ENCODE measurements at regions not wholly inside any gene's neighbourhood (a gene's known extent, or its start where the extent isn't known, plus 50 kb on each side); places are given as distances from the start of the nearest gene placed in this dataset.

GRCh38 chr3:43207628-43208085 lies 78.7 kb upstream of the SNRK start:
- DNase-seq (ENCODE audit: low read depth in 2 of 2), result no peak

- DNase-seq (ENCODE audit: low read depth in 2 of 2), result no peak
These were observed 79.7 kb upstream of the SNRK start for GRCh38 chr3:43206632-43207031.

GRCh38 chr3:43206105-43206504 lies 80.2 kb upstream of the SNRK start:
- no peak for DNase-seq (ENCODE audit: low read depth in 2 of 2)

- DNase-seq (ENCODE audit: low read depth in 2 of 2), result no peak
These were observed 83.3 kb upstream of the SNRK start for GRCh38 chr3:43203022-43203421.

GRCh38 chr3:43201581-43201980 lies 84.8 kb upstream of the SNRK start:
- DNase-seq (ENCODE audit: low read depth in 2 of 2), result no peak

GRCh38 chr3:43199645-43200306 lies 86.6 kb upstream of the SNRK start:
- no peak for DNase-seq (ENCODE audit: low read depth in 2 of 2)

- no peak for DNase-seq (ENCODE audit: low read depth in 2 of 2)
These were observed 87.3 kb upstream of the SNRK start for GRCh38 chr3:43198791-43199644.

GRCh38 chr3:43198301-43198700 lies 88.0 kb upstream of the SNRK start:
- DNase-seq (ENCODE audit: low read depth in 2 of 2), result no peak

- DNase-seq (ENCODE audit: low read depth in 2 of 2), result no peak
These were observed 89.2 kb upstream of the SNRK start for GRCh38 chr3:43197181-43197580.

- DNase-seq (ENCODE audit: low read depth in 2 of 2), result no peak
These were observed 89.6 kb upstream of the SNRK start for GRCh38 chr3:43196721-43197120.

GRCh38 chr3:43195115-43195498 lies 89.2 kb upstream of the POMGNT2 start:
- no peak for DNase-seq (ENCODE audit: low read depth in 2 of 2)

GRCh38 chr3:43194490-43195114 lies 88.7 kb upstream of the POMGNT2 start:
- DNase-seq (ENCODE audit: low read depth in 2 of 2), result no peak

- DNase-seq (ENCODE audit: low read depth in 2 of 2), result no peak
These were observed 88.2 kb upstream of the POMGNT2 start for GRCh38 chr3:43194069-43194468.

- no peak for DNase-seq (ENCODE audit: low read depth in 2 of 2)
These were observed 86.1 kb upstream of the POMGNT2 start for GRCh38 chr3:43192028-43192427.

- DNase-seq (ENCODE audit: low read depth in 2 of 2), result no peak
These were observed 85.2 kb upstream of the POMGNT2 start for GRCh38 chr3:43191116-43191515.

- peak; percentile 62 to 63 for DNase-seq (ENCODE audit: low read depth in 2 of 2)
These were observed 84.8 kb upstream of the POMGNT2 start for GRCh38 chr3:43190670-43191069.

- DNase-seq (ENCODE audit: low read depth in 2 of 2), result no peak
These were observed 82.1 kb upstream of the POMGNT2 start for GRCh38 chr3:43187836-43188479.

- DNase-seq (ENCODE audit: low read depth in 2 of 2), result no peak
These were observed 80.1 kb upstream of the POMGNT2 start for GRCh38 chr3:43185983-43186314.

- DNase-seq (ENCODE audit: low read depth in 2 of 2), result no peak
These were observed 79.5 kb upstream of the POMGNT2 start for GRCh38 chr3:43185274-43185982.

GRCh38 chr3:43183456-43183855 lies 77.6 kb upstream of the POMGNT2 start:
- DNase-seq (ENCODE audit: low read depth in 2 of 2), result no peak

GRCh38 chr3:43181202-43181821 lies 75.4 kb upstream of the POMGNT2 start:
- DNase-seq (ENCODE audit: low read depth in 2 of 2), result no peak
